Immature natural killer cell (primary cell): ENCODE measurements at regions not wholly inside any gene's neighbourhood (a gene's known extent, or its start where the extent isn't known, plus 50 kb on each side); places are given as distances from the start of the nearest gene placed in this dataset.

Source experiments
- DNase-seq, 3 donors: peaks; one replicate each; pipeline ENCODE4 v3.0.0; 2022; ENCODE audit warnings: mixed read lengths in 1 of 3
- H3K27ac Mint-ChIP-seq, 6 donors: one replicate each; pipeline ENCODE4 v1.8.0; 2020; ENCODE audit warnings: mixed read lengths in 6 of 6, mild to moderate bottlenecking in 5 of 6, inconsistent platforms in 4 of 6, moderate library complexity in 3 of 6
- H3K27me3 Mint-ChIP-seq, 3 donors: one replicate each; pipeline ENCODE4 v1.8.0; 2020 to 2021; ENCODE audit warnings: low read depth in 3 of 3, mild to moderate bottlenecking in 3 of 3, mixed read lengths in 3 of 3, moderate library complexity in 3 of 3, inconsistent platforms in 1 of 3
- H3K36me3 Mint-ChIP-seq, 3 donors: one replicate each; pipeline ENCODE4 v1.8.0; 2020; ENCODE audit warnings: mixed read lengths in 3 of 3, inconsistent platforms in 2 of 3, mild to moderate bottlenecking in 2 of 3
- H3K4me1 Mint-ChIP-seq, 2 donors: one replicate each; pipeline ENCODE4 v1.8.0; 2020; ENCODE audit warnings: inconsistent platforms in 2 of 2, mild to moderate bottlenecking in 2 of 2, mixed read lengths in 2 of 2, moderate library complexity in 1 of 2
- H3K4me3 Mint-ChIP-seq, 5 donors: one replicate each; pipeline ENCODE4 v1.8.0; 2020; ENCODE audit warnings: mild to moderate bottlenecking in 5 of 5, mixed read lengths in 5 of 5, inconsistent platforms in 3 of 5, moderate library complexity in 3 of 5
- H3K9me3 Mint-ChIP-seq, 6 donors: one replicate each; pipeline ENCODE4 v1.8.0; 2020; ENCODE audit warnings: mild to moderate bottlenecking in 6 of 6, mixed read lengths in 6 of 6, inconsistent platforms in 4 of 6, moderate library complexity in 3 of 6

DNA sequence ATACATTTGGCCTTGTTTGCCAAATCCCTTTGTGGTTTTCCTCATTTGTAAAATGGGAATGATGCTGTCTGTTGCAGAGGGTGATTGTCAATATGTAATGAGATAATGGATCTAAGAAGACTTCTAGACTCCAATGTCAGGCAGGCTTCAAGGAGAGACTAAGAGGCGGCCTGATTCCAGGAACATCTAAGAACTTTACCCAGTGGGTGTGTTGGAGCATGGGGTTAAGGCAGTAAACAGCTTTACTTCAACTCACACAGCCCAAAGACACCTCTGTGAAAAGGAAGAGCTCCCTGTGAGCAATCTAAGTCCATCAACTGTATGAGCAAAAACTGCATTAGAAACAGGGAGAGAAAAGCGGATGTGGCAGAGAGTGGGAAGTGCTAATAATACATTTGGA lies 560.6 kb downstream of the PDCD6IP start:
- peaks cover 0 to 1% (median 0%) of the 10 kb centered on the region in 6 donors for H3K9me3 Mint-ChIP-seq
- H3K27ac Mint-ChIP-seq: no peak overlapping the region
- peaks cover 0 to 6% of the 10 kb centered on the region in 2 donors for H3K4me1 Mint-ChIP-seq

DNA sequence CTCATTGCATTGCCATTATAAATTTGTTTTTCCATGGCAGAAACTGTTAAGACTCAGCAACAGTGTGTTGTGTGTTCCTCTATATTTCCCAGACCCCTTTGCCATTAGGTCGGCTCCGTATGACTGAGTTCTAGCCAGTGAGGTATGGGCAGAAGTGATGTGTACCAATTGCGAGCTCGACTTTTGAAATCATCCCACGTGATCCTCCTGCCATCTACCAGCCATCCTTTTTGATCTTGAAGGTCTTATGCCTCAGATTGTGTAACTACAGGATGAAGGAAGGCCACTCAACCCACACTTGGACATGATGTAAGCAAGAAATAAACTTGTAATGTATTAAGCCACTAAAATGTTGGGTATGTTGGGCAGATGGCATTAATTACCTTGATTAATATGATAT lies 562.3 kb downstream of the PDCD6IP start:
- H3K9me3 Mint-ChIP-seq: peaks cover 0 to 2% (median 0%) of the 10 kb centered on the region in 6 donors
- H3K36me3 Mint-ChIP-seq: no peaks in the 10 kb centered on the region
- H3K4me1 Mint-ChIP-seq: peaks cover 0 to 6% of the 10 kb centered on the region in 2 donors
- H3K27me3 Mint-ChIP-seq: peaks cover 0 to 12% (median 0%) of the 10 kb centered on the region in 3 donors
- no peak overlapping the region for H3K4me3 Mint-ChIP-seq
- H3K27ac Mint-ChIP-seq: no peak overlapping the region
- no peak for DNase-seq

More for the DNA sequence above, 560.6 kb downstream of the PDCD6IP start:
- H3K4me3 Mint-ChIP-seq: no peak overlapping the region
- H3K27me3 Mint-ChIP-seq: peaks cover 0 to 12% (median 0%) of the 10 kb centered on the region in 3 donors
- no peaks in the 10 kb centered on the region for H3K36me3 Mint-ChIP-seq
- DNase-seq: no peak

DNA sequence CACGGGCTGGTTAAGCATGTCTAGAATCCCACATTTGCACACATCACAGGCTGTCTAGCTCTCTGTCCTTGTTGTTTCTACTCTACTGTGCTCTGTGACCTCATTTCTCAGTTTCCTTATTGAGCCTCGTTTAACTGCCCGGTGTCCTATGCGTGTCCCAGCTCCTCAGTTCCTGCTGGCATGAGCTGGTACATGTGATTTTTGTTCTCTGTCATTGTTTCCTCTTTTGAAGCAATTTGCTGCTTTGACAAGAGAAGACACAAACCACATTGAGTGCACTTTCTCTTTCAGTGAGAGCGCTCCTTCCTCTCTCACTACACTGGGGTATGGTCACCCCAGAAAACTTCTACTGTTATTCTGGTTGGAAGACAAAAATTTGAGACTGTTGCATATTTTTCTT lies 563.5 kb downstream of the PDCD6IP start:
- no peak for DNase-seq
- H3K4me3 Mint-ChIP-seq: no peak overlapping the region
- H3K9me3 Mint-ChIP-seq: peaks cover 0 to 2% (median 0%) of the 10 kb centered on the region in 6 donors

DNA sequence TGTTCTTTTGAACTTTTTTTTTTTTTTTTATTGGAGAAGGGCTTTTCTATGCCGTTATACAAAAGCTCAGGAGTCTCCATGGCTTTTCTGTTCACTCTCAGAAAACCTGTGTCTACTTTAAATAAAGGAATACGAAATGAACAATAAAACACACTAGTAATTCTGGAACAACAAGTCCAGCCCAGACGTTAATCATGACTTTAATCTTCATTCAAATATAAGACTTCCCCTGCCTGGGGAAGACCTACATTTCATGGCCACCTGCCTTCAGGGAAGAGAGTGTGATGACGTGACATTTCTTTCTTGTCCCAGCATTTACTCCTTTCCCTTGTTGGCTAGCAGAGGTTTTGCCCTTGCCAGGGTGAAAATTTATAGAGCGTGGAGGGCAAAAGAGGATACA lies 564.5 kb downstream of the PDCD6IP start:
- Mint-ChIP-seq H3K9me3 (peaks cover 0 to 2% (median 0%) of the 10 kb centered on the region in 6 donors), H3K27ac (no peak overlapping the region), H3K4me3 (no peak overlapping the region), H3K36me3 (no peaks in the 10 kb centered on the region), H3K27me3 (peaks cover 0 to 8% (median 0%) of the 10 kb centered on the region in 3 donors), H3K4me1 (peaks cover 0 to 6% of the 10 kb centered on the region in 2 donors)
- no peak for DNase-seq

More for the DNA sequence above, 563.5 kb downstream of the PDCD6IP start:
- H3K27me3 Mint-ChIP-seq: peaks cover 0 to 9% (median 0%) of the 10 kb centered on the region in 3 donors
- peaks cover 0 to 6% of the 10 kb centered on the region in 2 donors for H3K4me1 Mint-ChIP-seq
- no peak overlapping the region for H3K27ac Mint-ChIP-seq
- no peaks in the 10 kb centered on the region for H3K36me3 Mint-ChIP-seq

DNA sequence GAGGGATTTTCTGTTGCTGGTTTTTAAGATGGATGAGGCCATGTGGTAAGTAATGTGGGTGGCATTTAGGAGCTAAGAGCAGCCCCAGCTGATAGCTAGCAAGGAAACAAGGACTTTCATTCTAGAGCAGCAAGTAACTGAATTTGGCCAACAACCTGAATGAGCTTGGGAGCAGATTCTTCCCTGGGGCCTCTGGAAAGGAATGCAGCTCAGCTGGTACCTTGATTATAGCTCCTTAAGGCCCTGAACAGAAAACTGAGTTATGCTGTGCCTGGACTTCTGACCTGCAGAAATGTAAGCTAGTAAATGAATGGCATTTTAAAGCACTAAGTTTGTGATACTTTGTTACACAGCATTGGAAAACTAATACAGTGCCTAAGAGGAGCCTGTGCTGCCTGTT lies 565.5 kb downstream of the PDCD6IP start:
- no peak overlapping the region for H3K4me3 Mint-ChIP-seq
- H3K27me3 Mint-ChIP-seq: peaks cover 0 to 4% (median 0%) of the 10 kb centered on the region in 3 donors
- H3K36me3 Mint-ChIP-seq: no peaks in the 10 kb centered on the region
- DNase-seq: no peak
- H3K4me1 Mint-ChIP-seq: peaks cover 0 to 6% of the 10 kb centered on the region in 2 donors
- no peak overlapping the region for H3K27ac Mint-ChIP-seq
- H3K9me3 Mint-ChIP-seq: peaks cover 0 to 2% (median 0%) of the 10 kb centered on the region in 6 donors

DNA sequence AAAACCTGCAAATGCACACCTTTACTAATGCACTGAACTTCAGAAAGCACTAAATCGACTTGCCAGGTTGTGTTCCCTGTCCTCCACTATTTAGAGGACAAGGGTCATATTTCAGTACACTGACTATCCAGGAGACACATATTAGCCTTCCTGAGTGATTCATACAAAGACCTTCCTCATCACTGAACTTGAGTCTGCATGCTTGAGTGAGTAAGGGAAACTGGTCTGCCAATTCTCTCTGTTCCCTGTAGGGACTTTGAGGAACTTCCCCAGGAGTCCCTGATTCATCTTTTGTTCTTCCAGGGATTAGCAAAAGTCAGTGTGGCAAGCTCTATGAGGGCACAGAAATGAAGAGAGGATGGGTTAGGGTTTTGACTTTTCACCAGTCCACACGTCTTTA lies 565.9 kb downstream of the PDCD6IP start:
- DNase-seq: no peak
- no peaks in the 10 kb centered on the region for H3K36me3 Mint-ChIP-seq
- peaks cover 0 to 2% (median 0%) of the 10 kb centered on the region in 6 donors for H3K9me3 Mint-ChIP-seq
- peaks cover 0 to 6% of the 10 kb centered on the region in 2 donors for H3K4me1 Mint-ChIP-seq
- no peak overlapping the region for H3K4me3 Mint-ChIP-seq
- no peak overlapping the region for H3K27ac Mint-ChIP-seq
- peaks cover 0 to 5% (median 0%) of the 10 kb centered on the region in 3 donors for H3K27me3 Mint-ChIP-seq

DNA sequence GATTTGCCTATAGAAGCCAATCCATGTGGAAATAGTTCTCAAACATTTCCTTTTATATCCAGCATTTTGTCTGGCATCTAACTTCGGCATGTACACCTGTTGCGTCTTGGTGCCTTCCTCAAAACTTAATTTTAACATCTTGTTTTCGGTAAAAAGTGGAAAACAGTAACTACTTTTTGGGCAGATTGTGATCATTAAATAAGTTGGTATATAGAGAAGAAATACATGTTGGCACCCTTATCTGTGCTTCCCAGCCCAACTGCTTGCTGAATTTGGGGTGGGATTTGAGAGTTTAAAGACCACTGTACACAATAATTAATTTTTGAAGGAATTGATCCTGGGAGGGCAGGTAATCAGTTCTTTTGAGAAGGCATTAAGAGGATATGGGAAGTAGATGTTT lies 566.8 kb downstream of the PDCD6IP start:
- no peak overlapping the region for H3K4me3 Mint-ChIP-seq
- peaks cover 0 to 2% (median 0%) of the 10 kb centered on the region in 6 donors for H3K9me3 Mint-ChIP-seq
- H3K36me3 Mint-ChIP-seq: no peaks in the 10 kb centered on the region
- H3K27ac Mint-ChIP-seq: no peak overlapping the region
- no peak for DNase-seq
- H3K4me1 Mint-ChIP-seq: peaks cover 0 to 6% of the 10 kb centered on the region in 2 donors
- peaks cover 0 to 5% (median 0%) of the 10 kb centered on the region in 3 donors for H3K27me3 Mint-ChIP-seq

DNA sequence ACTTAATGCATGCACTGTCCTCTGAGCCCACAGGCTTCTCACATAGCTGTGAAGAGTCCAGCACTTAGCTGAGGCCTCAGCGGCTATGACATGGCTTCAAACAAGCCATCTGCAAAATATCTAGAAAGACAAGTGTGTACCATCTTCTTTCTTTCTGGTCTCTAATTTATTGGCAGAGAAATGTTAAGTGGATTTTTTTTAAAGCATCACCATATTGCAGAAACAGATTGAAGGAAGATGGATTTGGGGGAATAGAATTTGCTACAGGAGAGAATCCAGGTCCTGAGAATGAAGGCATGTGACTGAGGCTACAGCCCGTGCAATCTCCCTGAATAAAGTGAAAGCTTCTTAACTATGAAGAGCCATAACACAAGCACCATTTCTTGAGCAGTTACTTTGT lies 567.3 kb downstream of the PDCD6IP start:
- H3K27ac Mint-ChIP-seq: no peak overlapping the region
- H3K4me1 Mint-ChIP-seq: peaks cover 0 to 6% of the 10 kb centered on the region in 2 donors
- H3K36me3 Mint-ChIP-seq: no peaks in the 10 kb centered on the region
- H3K4me3 Mint-ChIP-seq: no peak overlapping the region
- H3K9me3 Mint-ChIP-seq: peaks cover 0 to 2% (median 0%) of the 10 kb centered on the region in 6 donors
- peaks cover 0 to 5% (median 0%) of the 10 kb centered on the region in 3 donors for H3K27me3 Mint-ChIP-seq
- no peak for DNase-seq

DNA sequence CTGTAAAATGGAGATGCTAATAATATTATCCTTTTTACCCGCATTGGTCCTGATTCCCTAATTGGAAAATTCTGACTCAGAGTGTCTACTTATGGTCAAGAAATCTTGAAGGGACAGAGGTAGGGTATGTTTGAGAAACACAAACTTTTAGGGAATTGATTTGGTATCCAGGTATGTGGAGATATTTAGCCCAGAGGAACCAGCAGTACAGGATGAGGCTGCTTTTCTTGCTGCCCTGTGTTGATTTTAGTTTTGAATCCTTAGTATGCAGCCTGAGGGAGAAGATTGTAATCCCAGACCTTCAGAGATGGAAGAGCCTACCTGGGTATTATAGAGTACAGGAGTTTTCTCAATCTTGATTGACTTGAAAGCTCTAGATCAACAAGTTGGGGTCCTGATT lies 569.1 kb downstream of the PDCD6IP start:
- Mint-ChIP-seq H3K4me3 (no peak overlapping the region), H3K4me1 (no peaks in the 10 kb centered on the region), H3K27ac (no peak overlapping the region), H3K27me3 (peaks cover 0 to 4% (median 0%) of the 10 kb centered on the region in 3 donors), H3K36me3 (no peaks in the 10 kb centered on the region), H3K9me3 (peaks cover 0 to 2% (median under 1%) of the 10 kb centered on the region in 6 donors)
- no peak for DNase-seq

DNA sequence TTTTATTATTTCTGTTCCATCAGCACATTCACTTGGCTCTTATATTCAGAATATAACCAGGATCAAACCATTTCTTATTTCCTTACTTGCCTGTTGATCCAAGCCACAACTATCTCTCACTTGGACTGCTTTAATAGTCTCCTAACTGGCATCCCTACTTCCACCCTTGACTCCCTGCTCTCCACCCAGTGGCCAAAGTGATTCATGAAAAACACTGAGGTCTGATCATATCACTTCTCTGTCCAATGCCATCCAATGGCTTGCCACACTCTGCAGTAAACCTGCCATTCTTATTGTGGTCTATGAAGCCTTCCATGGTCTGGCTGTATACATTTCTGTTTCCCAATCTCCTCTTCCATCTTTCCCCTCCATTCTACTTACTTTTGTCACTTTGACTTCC lies 576.1 kb downstream of the PDCD6IP start:
- Mint-ChIP-seq H3K36me3 (no peaks in the 10 kb centered on the region), H3K4me1 (no peaks in the 10 kb centered on the region), H3K9me3 (peaks cover 0 to 5% (median 2%) of the 10 kb centered on the region in 6 donors), H3K27ac (no peak overlapping the region), H3K27me3 (peaks cover 0 to 4% (median 0%) of the 10 kb centered on the region in 3 donors), H3K4me3 (no peak overlapping the region)
- DNase-seq: no peak

DNA sequence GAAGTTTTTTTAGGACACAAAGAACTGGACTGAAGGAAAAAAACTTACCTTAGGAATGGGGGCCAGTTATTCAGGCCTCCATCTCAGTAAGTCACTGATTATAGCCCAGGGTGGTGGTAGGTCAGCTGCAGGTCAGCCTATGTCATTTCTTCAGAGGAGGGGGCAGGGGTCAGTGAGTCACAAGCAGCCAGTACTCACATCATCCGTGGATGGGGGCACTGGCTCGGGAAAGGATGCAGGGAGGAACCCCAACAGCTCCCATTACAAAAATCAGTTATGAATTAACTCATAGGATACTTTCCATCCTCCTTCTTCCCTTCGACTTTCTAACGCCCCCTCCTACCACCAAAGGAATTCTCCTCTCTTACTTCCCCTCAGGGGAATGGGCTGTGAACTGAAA lies 578.3 kb downstream of the PDCD6IP start:
- Mint-ChIP-seq H3K4me3 (no peak overlapping the region), H3K27me3 (peaks cover 0 to 4% (median 0%) of the 10 kb centered on the region in 3 donors), H3K36me3 (no peaks in the 10 kb centered on the region), H3K4me1 (no peaks in the 10 kb centered on the region), H3K9me3 (peaks cover 0 to 4% (median 1%) of the 10 kb centered on the region in 6 donors), H3K27ac (no peak overlapping the region)
- DNase-seq: no peak

DNA sequence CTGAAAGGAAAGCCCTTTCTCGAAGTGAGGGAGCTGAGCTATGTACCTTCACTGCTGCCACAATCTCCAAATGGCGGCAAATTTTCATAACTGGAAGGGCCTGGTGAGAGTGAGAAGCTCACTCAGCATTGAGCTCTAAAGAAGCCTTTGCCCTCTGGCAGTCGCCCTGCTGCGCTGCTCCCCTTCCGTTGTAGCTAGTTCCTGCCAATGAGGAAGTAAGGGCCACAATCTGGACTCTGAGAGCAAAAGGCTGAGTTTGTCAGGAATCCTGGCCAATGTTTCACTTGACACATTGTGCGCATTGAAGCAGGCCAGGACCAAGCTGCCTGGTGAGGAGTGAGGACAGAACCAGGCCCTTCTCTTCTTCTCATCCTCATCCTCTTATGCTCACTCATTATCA lies 579.5 kb downstream of the PDCD6IP start:
- peaks cover 0 to 3% (median 2%) of the 10 kb centered on the region in 3 donors for H3K27me3 Mint-ChIP-seq
- no peak overlapping the region for H3K27ac Mint-ChIP-seq
- no peak overlapping the region for H3K4me3 Mint-ChIP-seq
- peaks cover 0 to 4% (median 1%) of the 10 kb centered on the region in 6 donors for H3K9me3 Mint-ChIP-seq
- no peak for DNase-seq
- no peaks in the 10 kb centered on the region for H3K4me1 Mint-ChIP-seq
- no peaks in the 10 kb centered on the region for H3K36me3 Mint-ChIP-seq

DNA sequence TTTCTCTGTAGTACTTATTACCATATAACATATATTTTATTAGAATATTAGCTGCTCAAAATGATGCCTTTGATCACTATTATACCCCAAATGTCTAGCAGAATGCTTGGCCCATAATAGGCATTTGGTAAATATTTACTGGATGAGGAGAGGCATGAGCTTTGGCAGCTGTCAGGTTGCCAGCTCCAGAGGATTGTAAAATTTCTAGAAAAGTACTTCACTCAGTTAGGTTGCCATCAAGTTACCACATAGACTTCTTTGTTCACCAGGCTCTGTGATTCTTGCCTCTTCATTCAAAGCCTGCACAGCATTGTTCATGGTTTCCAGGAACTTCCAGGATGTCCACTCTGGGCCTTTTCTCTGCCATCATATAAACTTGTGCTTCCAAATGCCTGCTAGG lies 582.8 kb downstream of the PDCD6IP start:
- H3K27ac Mint-ChIP-seq: no peak overlapping the region
- H3K36me3 Mint-ChIP-seq: no peaks in the 10 kb centered on the region
- no peak overlapping the region for H3K4me3 Mint-ChIP-seq
- H3K4me1 Mint-ChIP-seq: no peaks in the 10 kb centered on the region
- H3K27me3 Mint-ChIP-seq: peaks cover 0 to 3% (median 0%) of the 10 kb centered on the region in 3 donors
- peaks cover 0 to 7% (median 0%) of the 10 kb centered on the region in 6 donors for H3K9me3 Mint-ChIP-seq
- no peak for DNase-seq

DNA sequence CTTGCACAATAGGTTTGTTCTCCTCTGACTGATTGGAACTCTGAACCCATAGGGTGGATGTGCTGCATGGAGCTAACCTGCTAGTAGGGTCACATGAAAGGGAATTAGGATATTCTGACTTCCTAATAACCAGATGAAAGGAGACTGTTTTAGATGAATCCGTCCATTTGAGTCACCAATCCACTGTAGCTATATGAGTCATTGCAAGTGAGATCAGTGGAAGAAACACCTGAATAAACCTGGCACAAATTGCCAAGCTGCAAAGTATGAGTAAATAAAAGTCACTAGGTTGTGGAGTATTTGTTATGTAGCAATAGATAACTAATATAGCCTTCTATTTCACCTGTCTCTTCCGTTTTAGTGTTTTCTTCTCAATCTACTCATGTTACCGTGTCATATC lies 584.4 kb downstream of the PDCD6IP start:
- Mint-ChIP-seq H3K27ac (no peak overlapping the region), H3K4me3 (no peak overlapping the region), H3K9me3 (peaks cover 0 to 7% (median 0%) of the 10 kb centered on the region in 6 donors), H3K36me3 (no peaks in the 10 kb centered on the region), H3K27me3 (peaks cover 0 to 3% (median 0%) of the 10 kb centered on the region in 3 donors), H3K4me1 (no peaks in the 10 kb centered on the region)
- DNase-seq: no peak

DNA sequence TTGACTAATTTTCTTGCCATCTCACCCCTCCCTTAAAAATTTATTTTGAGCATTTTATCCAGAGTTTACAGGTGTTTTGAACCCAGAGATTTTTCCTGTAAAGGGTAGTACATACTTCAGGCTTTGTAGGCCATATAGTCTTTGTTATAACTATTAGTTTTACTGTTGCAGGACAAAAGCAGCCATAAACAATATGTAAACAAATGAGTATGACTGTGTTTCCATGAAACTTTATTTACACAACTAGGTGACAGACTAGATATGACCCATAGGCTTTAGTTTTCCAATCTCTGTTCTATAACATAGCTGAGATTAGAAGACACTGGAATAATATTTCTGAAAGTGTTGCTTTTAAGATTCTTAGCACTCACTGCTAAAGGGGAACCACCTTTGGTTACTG lies 587.9 kb downstream of the PDCD6IP start:
- H3K9me3 Mint-ChIP-seq: peaks cover 0 to 3% (median 0%) of the 10 kb centered on the region in 6 donors
- no peaks in the 10 kb centered on the region for H3K4me1 Mint-ChIP-seq
- no peak overlapping the region for H3K27ac Mint-ChIP-seq
- H3K4me3 Mint-ChIP-seq: no peak overlapping the region
- H3K36me3 Mint-ChIP-seq: no peaks in the 10 kb centered on the region
- H3K27me3 Mint-ChIP-seq: peaks cover 0 to 3% (median 2%) of the 10 kb centered on the region in 3 donors
- DNase-seq: no peak
